ENCODE measurements at regions not wholly inside any gene's neighbourhood (a gene's known extent, or its start where the extent isn't known, plus 50 kb on each side); places are given as distances from the start of the nearest gene placed in this dataset.
"Not testable (repeated sequence)": the region's sequence is repeated elsewhere in the genome, so short reads cannot be mapped to it uniquely, and the experiment has no call there.

DNA sequence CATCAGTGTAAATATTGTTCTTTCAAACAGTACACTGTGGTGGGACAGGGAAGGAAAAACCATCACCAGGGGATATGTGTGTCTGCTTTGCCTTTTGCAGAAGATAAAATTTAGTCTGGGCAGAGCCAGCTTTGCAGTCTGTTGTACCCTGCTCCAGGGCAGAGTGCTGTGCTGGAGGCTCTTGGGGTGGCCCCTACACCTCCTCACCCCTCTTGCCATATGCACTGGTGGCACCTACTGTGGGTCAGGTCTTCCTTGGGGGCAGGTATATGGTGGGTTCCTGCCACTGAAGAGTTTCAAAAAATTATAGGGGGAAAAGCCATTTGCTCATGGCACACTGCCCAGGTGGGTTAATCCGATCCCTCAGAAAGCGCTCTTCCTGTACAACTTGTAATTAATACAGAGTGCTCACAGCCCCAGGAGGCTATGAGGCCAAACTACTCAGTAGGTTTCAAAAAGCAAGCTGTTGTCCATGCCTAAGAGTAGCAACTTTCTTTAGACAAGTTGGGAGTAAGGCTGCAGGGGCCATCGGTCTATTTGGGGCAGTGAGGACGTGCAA lies 112.7 kb upstream of the BMPER start:
- DNase-seq = no peak

DNA sequence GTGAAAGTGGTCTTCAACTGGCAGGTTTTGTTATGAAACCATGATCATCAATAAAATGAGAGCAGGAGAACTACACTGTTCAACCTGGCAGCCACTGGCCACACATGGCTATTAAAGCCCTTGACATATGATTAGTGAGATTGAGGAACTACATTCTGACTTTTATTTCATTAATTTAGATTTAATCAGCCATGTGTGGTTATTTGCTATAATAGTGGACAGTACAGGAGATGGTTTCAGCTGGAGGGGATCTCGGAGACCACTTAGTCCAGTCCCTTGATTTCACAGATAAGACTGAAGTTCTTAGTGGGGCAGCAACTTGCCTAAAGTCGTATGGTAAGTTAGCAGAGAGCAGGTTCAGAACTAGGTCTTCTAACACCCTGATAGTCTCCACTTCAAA lies 111.7 kb upstream of the BMPER start:
- DNase-seq = no peak

- no peak for DNase-seq
Observed at GRCh38 chr7:33794419-33794818, 110.9 kb upstream of the BMPER start.

- DNase-seq = no peak
Observed at GRCh38 chr7:33794959-33795358, 110.4 kb upstream of the BMPER start.

DNA sequence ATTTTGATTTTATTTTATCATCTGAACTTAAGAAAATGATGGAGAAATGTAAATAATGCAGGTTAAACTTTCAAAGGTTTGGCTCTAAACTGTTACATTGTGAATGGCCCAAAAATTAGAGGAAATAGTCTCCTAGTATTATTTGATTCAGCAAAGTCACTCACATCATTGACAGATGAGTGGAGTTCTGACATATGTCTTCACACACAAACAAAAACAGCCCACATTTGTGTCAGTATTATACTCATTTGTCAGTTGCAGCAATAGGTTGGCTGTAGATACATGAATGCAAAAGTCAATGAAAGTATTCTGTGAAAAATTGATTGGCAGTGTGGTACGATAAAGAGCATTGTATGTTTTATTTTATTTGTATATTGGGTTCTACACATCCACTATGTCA lies 108.8 kb upstream of the BMPER start:
- no peak for DNase-seq

DNA sequence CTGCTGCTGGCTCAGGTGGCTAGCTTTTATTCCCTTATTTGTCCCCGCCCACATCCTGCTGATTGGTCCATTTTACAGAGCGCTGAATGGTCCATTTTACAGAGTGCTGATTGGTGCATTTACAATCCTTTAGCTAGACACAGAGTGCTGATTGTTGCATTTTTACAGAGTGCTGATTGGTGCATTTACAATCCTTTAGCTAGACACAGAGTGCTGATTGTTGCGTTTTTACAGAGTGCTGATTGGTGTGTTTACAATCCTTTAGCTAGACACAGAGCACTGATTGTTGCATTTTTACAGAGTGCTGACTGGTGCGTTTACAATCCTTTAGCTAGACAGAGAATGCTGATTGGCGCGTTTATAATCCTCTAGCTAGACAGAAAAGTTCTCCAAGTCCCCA lies 107.8 kb upstream of the BMPER start:
- not testable (repeated sequence) for DNase-seq

- DNase-seq = no peak
Observed at GRCh38 chr7:33798686-33799325, 106.5 kb upstream of the BMPER start.

GRCh38 chr7:33799766-33800165 lies 105.6 kb upstream of the BMPER start:
- no peak for DNase-seq

- DNase-seq = no peak
Observed at GRCh38 chr7:33802600-33802999, 102.7 kb upstream of the BMPER start.

GRCh38 chr7:33804140-33804660 lies 101.1 kb upstream of the BMPER start:
- no peak for DNase-seq

- DNase-seq = no peak
Observed at GRCh38 chr7:33805630-33806233, 99.6 kb upstream of the BMPER start.

DNA sequence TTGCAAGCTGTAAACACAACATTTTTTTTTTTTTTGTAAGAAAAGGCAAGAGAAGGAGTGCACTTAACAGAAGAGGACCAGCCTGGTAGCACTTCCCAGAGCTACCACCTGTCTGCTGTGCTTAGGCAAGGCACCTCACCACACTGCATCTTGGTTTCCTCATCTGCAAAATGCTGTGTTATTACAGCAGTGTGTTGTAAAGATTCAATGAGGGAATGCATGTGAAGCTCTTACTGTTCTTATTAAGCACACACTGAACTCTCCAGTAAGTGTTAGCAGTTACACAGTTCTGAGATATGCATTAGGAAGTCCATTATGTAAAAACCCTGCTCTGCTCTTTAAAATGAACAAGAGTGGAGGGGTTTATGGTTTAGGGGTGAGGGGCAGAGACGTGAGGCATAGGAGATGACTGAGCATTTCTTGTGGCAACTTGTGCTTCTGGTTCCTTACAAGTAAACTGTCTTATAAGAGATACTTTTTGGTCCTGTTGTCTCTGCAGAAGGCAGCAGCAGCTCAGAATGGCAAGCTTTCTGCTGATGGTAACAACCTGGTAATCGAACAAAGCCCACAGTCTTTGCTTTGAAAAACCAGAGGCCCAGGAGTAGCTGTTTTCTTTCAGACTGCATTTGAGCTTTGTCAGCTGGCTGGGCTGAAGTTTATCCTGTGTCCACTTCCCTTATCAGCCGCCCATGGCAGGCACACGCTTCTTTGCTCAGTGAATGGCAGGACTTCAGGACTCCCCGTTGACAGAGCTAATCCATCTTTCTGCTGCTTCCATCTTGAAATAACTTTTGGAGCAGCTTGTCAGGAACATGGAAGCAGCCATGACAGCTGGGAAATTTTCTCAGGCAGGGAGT lies 98.8 kb upstream of the BMPER start:
- DNase-seq = no peak

DNA sequence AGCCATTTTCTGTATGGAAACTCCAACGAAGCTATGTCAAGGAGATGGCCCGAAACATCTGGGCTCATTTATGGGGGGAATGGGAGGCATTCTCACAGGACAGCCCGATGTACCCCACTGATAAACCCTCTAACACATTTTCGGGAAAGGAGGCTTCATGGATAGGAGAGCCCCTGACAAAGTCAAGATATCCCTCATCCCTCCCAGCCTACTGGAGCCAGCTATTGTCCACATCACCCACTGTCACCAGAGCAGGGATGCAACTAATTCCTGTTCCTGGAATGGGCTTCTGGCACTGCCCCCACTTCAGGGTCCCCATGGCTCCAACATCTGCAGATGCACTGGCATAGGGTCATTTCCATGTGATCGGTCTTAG lies 98.2 kb upstream of the BMPER start:
- DNase-seq = no peak

GRCh38 chr7:33807779-33808482 lies 97.4 kb upstream of the BMPER start:
- no peak for DNase-seq

GRCh38 chr7:33809228-33809627 lies 96.1 kb upstream of the BMPER start:
- no peak for DNase-seq

DNA sequence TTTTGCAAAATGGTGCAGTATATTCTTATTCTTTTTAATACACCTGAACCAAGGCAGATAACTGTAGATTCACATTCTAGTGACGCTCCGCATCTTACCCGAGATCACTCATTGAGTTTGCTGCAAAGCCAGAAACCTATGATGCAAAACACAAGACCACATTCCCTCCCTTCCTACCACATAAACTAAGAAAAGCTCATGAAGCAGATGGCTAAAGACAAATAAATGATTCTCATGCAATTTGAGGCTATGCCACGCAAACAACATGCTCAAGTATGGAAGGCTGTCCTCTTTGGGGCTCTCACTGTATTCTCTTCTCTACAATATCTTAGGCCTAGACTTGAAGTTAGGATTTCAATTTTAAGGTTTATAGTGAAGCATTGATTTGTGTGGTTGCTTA lies 95.0 kb upstream of the BMPER start:
- no peak for DNase-seq

- DNase-seq = no peak
Observed at GRCh38 chr7:33813331-33813730, 92.0 kb upstream of the BMPER start.

DNA sequence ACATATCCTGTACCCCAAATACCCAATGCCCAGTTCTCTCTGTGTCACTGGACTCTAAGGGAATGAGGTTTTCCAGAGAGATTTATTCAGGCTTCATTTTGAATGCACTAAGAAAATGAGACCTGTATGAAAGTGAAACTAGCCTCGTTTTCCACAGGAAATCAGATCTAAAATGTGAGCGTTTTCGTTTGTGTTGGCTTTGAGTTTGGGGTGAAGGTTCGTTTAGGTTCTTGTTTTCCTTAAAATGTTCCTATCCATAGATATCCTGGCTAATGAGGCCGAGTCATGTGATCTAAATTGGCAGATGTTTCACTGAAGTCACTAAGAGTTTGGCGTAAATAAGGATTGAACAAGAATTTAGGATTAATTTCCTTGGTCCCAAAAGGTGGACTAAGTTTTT lies 90.9 kb upstream of the BMPER start:
- no peak for DNase-seq

- DNase-seq = no peak
Observed at GRCh38 chr7:33814936-33815335, 90.4 kb upstream of the BMPER start.

GRCh38 chr7:33815336-33815735 lies 90.0 kb upstream of the BMPER start:
- no peak for DNase-seq

GRCh38 chr7:33816106-33816505 lies 89.2 kb upstream of the BMPER start:
- no peak for DNase-seq

- no peak for DNase-seq
Observed at GRCh38 chr7:33819658-33820057, 85.7 kb upstream of the BMPER start.

DNA sequence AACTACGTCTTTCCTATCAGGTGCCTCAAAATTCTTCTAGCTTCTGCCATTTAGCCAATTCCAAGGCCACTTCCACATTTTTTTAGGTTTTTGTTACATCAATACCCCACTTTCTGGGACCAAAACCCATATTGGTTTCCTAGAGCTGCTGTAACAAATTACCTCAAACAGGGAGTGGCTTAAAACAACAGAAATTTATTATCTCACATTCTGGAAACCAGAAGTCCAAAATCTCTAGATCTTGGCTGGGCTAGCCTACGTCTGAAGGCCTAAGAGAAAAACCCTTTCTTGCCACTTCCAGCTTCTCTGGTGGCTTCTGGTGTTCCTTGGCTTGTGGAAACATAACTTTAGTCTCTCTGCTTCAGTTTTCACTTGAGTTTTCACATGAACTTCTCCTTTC lies 85.1 kb upstream of the BMPER start:
- no peak for DNase-seq

All from CD4-positive, alpha-beta T cell treated with Interleukin-12 subunit alpha and Interleukin-12 subunit beta, for 1 hour (primary cell).